Kidney (tissue), 13 donors: ENCODE measurements at regions not wholly inside any gene's neighbourhood (a gene's known extent, or its start where the extent isn't known, plus 50 kb on each side); places are given as distances from the start of the nearest gene placed in this dataset.

Experiments used
- DNase-seq, 5 donors: peaks; one replicate each; pipeline ENCODE4 v3.0.0-alpha.2; 2013 to 2020
- FAIRE-seq: peaks from 2 replicates; lab custom pipeline; 2012; peaks lifted over from hg19 to GRCh38; lab: Jason Lieb, UNC
- H3K27ac ChIP-seq, 2 donors: one replicate each; pipeline ENCODE4 v1.7.0; 2013; ENCODE audit warnings: low read depth in 2 of 2, low read length in 2 of 2, inconsistent platforms in 1 of 2
- H3K27me3 ChIP-seq: one replicate; pipeline ENCODE4 v1.7.1; 2013; ENCODE audit warnings: low read length, inconsistent platforms; ENCODE audit not compliant: control insufficient read depth, insufficient read depth
- H3K36me3 ChIP-seq, 3 donors: one replicate each; pipeline versions ENCODE4 v1.7.0 to v1.7.1; 2013; ENCODE audit warnings: low read length in 3 of 3, control low read depth in 1 of 3, inconsistent platforms in 1 of 3; ENCODE audit not compliant: insufficient read depth in 3 of 3, control insufficient read depth in 2 of 3
- H3K4me1 ChIP-seq, 3 donors: one replicate each; pipeline versions ENCODE4 v1.7.0 to v1.7.1; 2013; ENCODE audit warnings: low read length in 3 of 3, inconsistent platforms in 1 of 3, low read depth in 1 of 3; ENCODE audit not compliant: control insufficient read depth in 2 of 3, insufficient read depth in 2 of 3
- H3K4me3 ChIP-seq, 3 donors: one replicate each; pipeline versions ENCODE4 v1.7.0 to v1.8.1; 2013; ENCODE audit warnings: low read length in 3 of 3, control low read depth in 1 of 3, inconsistent platforms in 1 of 3
- H3K9ac ChIP-seq, 3 donors: one replicate each; pipeline versions ENCODE4 v1.7.0 to v1.7.1; 2013; ENCODE audit warnings: low read length in 3 of 3, control low read depth in 1 of 3, inconsistent platforms in 1 of 3
- H3K9me3 ChIP-seq, 3 donors: one replicate each; pipeline versions ENCODE4 v1.7.0 to v1.7.1; 2013; ENCODE audit warnings: low read length in 3 of 3, control low read depth in 1 of 3, inconsistent platforms in 1 of 3; ENCODE audit not compliant: control insufficient read depth in 2 of 3, insufficient read depth in 1 of 3
- intact Hi-C: fragments of 100-400 bp; cut with DNase I; formaldehyde crosslinking; loops from one replicate; pipeline ENCODE4 v1.11.1; 2022
- TF ChIP-seq, protein P1 (sequence below): IDR thresholded peaks from 3 replicates; pipeline ENCODE4 v1.5.1; 2012; ENCODE audit warnings: mild to moderate bottlenecking, moderate library complexity, borderline replicate concordance; ENCODE audit not compliant: insufficient read depth; ENCODE audit errors: extremely low read depth
- donor health status: control.
- donor health status: control.
- donor health status: control.
- donor health status: control.
- donor health status: control.
- donor health status: DM: yes; HTN: yes; CAD: no.
- donor health status: Normal renal cell carcinoma (clear cell type).

DNA sequence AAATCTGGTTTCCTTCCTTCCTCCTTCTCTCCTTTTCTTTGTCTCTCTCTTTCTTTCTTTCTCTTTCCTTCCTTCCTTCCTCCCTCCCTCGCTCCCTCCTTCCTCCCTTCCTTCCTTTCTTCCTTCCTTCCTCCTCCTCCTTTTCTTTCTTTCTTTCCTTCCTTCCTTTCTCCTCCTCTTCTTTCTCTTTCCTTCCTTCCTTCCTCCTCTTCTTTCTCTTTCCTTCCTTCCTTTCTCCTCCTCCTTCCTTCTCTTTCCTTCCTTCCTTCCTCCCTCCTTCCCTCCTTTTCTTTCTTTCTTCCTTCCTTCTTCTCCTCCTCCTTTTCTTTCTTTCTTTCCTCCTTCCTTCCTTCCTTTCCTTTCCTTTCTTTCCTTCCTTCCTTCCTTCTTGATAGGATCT is 61.2 kb downstream of the VIP start:
- Histone ChIP-seq H3K4me3 (no peak overlapping the region), H3K9me3 (no peaks in the 10 kb centered on the region), H3K4me1 (no peaks in the 10 kb centered on the region), H3K27me3 (no peaks in the 10 kb centered on the region), H3K36me3 (no peaks in the 10 kb centered on the region), H3K9ac (no peak overlapping the region), H3K27ac (no peak overlapping the region)
- TF ChIP-seq, protein P1, sequence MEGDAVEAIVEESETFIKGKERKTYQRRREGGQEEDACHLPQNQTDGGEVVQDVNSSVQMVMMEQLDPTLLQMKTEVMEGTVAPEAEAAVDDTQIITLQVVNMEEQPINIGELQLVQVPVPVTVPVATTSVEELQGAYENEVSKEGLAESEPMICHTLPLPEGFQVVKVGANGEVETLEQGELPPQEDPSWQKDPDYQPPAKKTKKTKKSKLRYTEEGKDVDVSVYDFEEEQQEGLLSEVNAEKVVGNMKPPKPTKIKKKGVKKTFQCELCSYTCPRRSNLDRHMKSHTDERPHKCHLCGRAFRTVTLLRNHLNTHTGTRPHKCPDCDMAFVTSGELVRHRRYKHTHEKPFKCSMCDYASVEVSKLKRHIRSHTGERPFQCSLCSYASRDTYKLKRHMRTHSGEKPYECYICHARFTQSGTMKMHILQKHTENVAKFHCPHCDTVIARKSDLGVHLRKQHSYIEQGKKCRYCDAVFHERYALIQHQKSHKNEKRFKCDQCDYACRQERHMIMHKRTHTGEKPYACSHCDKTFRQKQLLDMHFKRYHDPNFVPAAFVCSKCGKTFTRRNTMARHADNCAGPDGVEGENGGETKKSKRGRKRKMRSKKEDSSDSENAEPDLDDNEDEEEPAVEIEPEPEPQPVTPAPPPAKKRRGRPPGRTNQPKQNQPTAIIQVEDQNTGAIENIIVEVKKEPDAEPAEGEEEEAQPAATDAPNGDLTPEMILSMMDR: no peak
- no peak for FAIRE-seq
- intact Hi-C loops: no loop called here
- DNase-seq: no peak

DNA sequence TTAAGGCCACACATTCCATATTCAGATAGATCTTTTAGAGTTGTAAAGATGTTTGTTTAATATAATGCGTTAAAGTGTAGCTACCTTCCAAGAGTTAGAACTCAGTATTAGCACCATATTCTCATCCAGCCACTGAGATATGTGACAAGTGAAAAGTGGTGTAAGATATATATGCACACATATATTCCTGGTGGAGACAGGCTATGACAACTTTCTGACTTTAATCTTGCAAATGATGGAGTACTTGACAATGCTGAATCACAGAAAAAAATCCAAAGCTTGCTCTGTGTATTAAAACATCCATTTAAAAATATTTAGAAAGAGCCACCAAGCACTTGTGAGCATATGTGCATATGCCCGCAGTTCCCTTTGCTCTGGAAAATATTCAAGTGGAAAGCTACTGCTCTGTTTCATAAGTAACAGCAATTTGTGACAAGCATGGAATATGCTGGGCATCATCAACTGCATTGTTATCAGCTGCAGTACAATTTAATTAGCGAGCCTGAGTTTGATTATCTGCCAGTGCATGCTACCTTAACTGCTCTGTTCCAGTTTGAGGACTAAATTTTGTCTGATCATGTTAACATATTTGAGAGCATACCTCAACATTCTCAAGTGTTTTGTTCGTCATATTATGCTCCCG is 64.8 kb downstream of the VIP start:
- FAIRE-seq (no peak), DNase-seq (no peak)
- Histone ChIP-seq H3K9ac (no peak overlapping the region), H3K27me3 (no peaks in the 10 kb centered on the region), H3K9me3 (no peaks in the 10 kb centered on the region), H3K36me3 (no peaks in the 10 kb centered on the region), H3K4me1 (no peaks in the 10 kb centered on the region), H3K4me3 (no peak overlapping the region), H3K27ac (no peak overlapping the region)
- intact Hi-C loops: no loop called here
- TF ChIP-seq, protein P1: no peak

DNA sequence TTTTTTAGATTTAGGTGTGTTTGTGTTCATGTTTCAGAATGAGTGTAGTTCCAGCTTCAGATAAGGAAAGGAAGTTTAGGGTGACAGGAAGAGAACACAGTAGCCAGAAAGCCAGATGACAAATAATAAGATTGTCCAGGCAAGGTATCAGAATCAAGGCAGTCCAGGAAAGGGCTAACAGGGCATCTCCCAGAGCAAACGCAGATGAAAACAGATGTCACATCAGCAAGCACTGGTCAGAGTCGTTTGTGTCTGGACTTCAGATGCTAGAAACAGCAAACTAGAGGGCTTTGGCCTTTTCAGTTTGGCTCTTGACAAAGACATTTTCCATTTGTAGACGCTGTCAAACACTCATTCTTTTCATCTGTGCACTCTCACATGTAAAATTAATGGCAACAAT is 65.5 kb downstream of the VIP start:
- Histone ChIP-seq H3K9ac (no peak overlapping the region), H3K27me3 (no peaks in the 10 kb centered on the region), H3K9me3 (no peaks in the 10 kb centered on the region), H3K36me3 (no peaks in the 10 kb centered on the region), H3K27ac (no peak overlapping the region), H3K4me3 (no peak overlapping the region), H3K4me1 (no peaks in the 10 kb centered on the region)
- DNase-seq (no peak), FAIRE-seq (no peak)
- TF ChIP-seq, protein P1: no peak
- intact Hi-C loops: no loop called here

DNA sequence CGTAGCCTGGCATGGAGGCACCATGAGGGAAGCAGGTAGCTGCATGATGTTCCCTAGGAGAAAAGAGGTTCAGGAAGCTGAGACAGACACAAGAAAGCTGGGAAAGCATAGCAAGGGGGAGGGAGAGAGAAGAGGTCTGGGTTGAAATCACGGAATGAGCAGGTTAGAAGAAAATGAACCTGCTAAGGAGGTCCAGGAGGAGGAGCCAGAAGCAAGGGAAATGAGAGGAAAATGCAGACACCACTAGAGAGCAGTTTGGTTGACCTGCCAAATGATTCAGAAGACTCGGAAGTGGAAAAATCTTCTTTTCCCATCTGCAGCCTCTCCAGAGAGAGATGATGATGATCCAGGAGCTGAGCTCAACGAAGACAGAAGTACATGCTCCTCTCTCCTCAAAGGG is 70.9 kb downstream of the VIP start:
- no peaks in the 10 kb centered on the region for H3K36me3 ChIP-seq
- TF ChIP-seq, protein P1: no peak
- H3K9me3 ChIP-seq: no peaks in the 10 kb centered on the region
- DNase-seq (no peak), FAIRE-seq (no peak)
- H3K4me1 ChIP-seq: no peaks in the 10 kb centered on the region
- H3K9ac ChIP-seq: no peak overlapping the region
- no peak overlapping the region for H3K4me3 ChIP-seq
- H3K27ac ChIP-seq: no peak overlapping the region
- intact Hi-C loops: no loop called here
- H3K27me3 ChIP-seq: no peaks in the 10 kb centered on the region
